Liver (tissue), 8 donors: ENCODE measurements at regions not wholly inside any gene's neighbourhood (a gene's known extent, or its start where the extent isn't known, plus 50 kb on each side); places are given as distances from the start of the nearest gene placed in this dataset.

ENCODE experiments used
- DNase-seq: peaks from one replicate; pipeline ENCODE4 v3.0.0-alpha.2; 2017; ENCODE audit warnings: low spot score
- H3K27ac ChIP-seq, 2 donors: one replicate each; pipeline ENCODE4 v1.7.0; 2013; ENCODE audit warnings: inconsistent platforms in 2 of 2, low read length in 2 of 2, control low read depth in 1 of 2, low read depth in 1 of 2, mild to moderate bottlenecking in 1 of 2
- H3K27me3 ChIP-seq, 4 donors: one replicate each; pipeline versions ENCODE4 v1.6.1 to v1.7.0; 2013; ENCODE audit warnings: low read length in 3 of 4, inconsistent platforms in 1 of 4, mild to moderate bottlenecking in 1 of 4, moderate library complexity in 1 of 4; ENCODE audit not compliant: control insufficient read depth in 4 of 4, insufficient read depth in 4 of 4
- H3K36me3 ChIP-seq, 4 donors: one replicate each; pipeline versions ENCODE4 v1.6.1 to v1.7.0; 2013; ENCODE audit warnings: low read length in 3 of 4, mild to moderate bottlenecking in 3 of 4, low read depth in 1 of 4, moderate library complexity in 1 of 4; ENCODE audit not compliant: control insufficient read depth in 4 of 4, insufficient read depth in 3 of 4
- H3K4me1 ChIP-seq, 4 donors: one replicate each; pipeline versions ENCODE4 v1.6.1 to v1.7.0; 2013; ENCODE audit warnings: low read length in 3 of 4, mild to moderate bottlenecking in 3 of 4, moderate library complexity in 1 of 4; ENCODE audit not compliant: control insufficient read depth in 4 of 4, insufficient read depth in 4 of 4
- H3K4me3 ChIP-seq, 3 donors: one replicate each; pipeline versions ENCODE4 v1.6.1 to v1.7.0; 2013; ENCODE audit warnings: low read length in 3 of 3, control low read depth in 1 of 3, low read depth in 1 of 3, mild to moderate bottlenecking in 1 of 3
- H3K9ac ChIP-seq, 2 donors: one replicate each; pipeline ENCODE4 v1.7.0; 2013; ENCODE audit warnings: low read length in 2 of 2, mild to moderate bottlenecking in 2 of 2, moderate library complexity in 2 of 2, control low read depth in 1 of 2, low read depth in 1 of 2
- H3K9me3 ChIP-seq, 4 donors: one replicate each; pipeline versions ENCODE4 v1.6.1 to v1.7.0; 2013; ENCODE audit warnings: low read length in 3 of 4; ENCODE audit not compliant: control insufficient read depth in 4 of 4
- EGR1 ChIP-seq, 2 donors: IDR thresholded peaks; 2 replicates each; pipeline ENCODE4 v1.6.1; 2016 to 2018; ENCODE audit warnings: antibody characterized with exemption in 2 of 2, low read depth in 2 of 2
- FOXA2 ChIP-seq: IDR thresholded peaks from 2 replicates; pipeline ENCODE4 v1.6.1; 2016; ENCODE audit warnings: antibody characterized with exemption
- GABPA ChIP-seq, 2 donors: IDR thresholded peaks in 1 of 2; conservative IDR thresholded peaks in 1 of 2; 2 replicates each; pipeline ENCODE4 v1.6.1; 2016; ENCODE audit warnings: antibody characterized with exemption in 2 of 2, mild to moderate bottlenecking in 1 of 2, moderate library complexity in 1 of 2
- HNF4A ChIP-seq, 2 donors: conservative IDR thresholded peaks; 2 replicates each; pipeline ENCODE4 v1.6.1; 2016; ENCODE audit warnings: antibody characterized with exemption in 2 of 2, mild to moderate bottlenecking in 2 of 2
- HNF4G ChIP-seq: IDR thresholded peaks from 2 replicates; pipeline ENCODE4 v1.6.1; 2016; ENCODE audit warnings: antibody characterized with exemption
- JUND ChIP-seq, 2 donors: IDR thresholded peaks; 2 replicates each; pipeline ENCODE4 v1.6.1; 2016; ENCODE audit warnings: antibody characterized with exemption in 2 of 2
- NR2F2 ChIP-seq: IDR thresholded peaks from 2 replicates; pipeline ENCODE4 v1.6.1; 2016; ENCODE audit warnings: antibody characterized with exemption
- RAD21 ChIP-seq, 2 donors: IDR thresholded peaks; 2 replicates each; pipeline ENCODE4 v1.6.1; 2016; ENCODE audit warnings: antibody characterized with exemption in 2 of 2, mild to moderate bottlenecking in 2 of 2
- RXRA ChIP-seq, 2 donors: IDR thresholded peaks; 2 replicates each; pipeline ENCODE4 v1.6.1; 2017 to 2018; ENCODE audit warnings: antibody characterized with exemption in 2 of 2, mild to moderate bottlenecking in 1 of 2
- SP1 ChIP-seq: IDR thresholded peaks from 2 replicates; pipeline ENCODE4 v1.6.1; 2018; ENCODE audit warnings: antibody characterized with exemption, mild to moderate bottlenecking
- TAF1 ChIP-seq: conservative IDR thresholded peaks from 2 replicates; pipeline ENCODE4 v1.6.1; 2016; ENCODE audit warnings: antibody characterized with exemption, mild to moderate bottlenecking
- YY1 ChIP-seq: IDR thresholded peaks from 2 replicates; pipeline ENCODE4 v1.6.1; 2016; ENCODE audit warnings: antibody characterized with exemption, mild to moderate bottlenecking
- WGBS: extraction: QIAGEN DNeasy Blood & Tissue Kit; methylation state at CpG from one replicate; pipeline ENCODE4 v1.1.7; 2013; 5-methylcytosine and 5-hydroxymethylcytosine counted together
- TF ChIP-seq, protein P1 (sequence below): IDR thresholded peaks from 2 replicates; pipeline ENCODE4 v1.6.1; 2016; ENCODE audit warnings: antibody characterized with exemption
- TF ChIP-seq, protein P2 (sequence below): fragments of 150-350 bp; IDR thresholded peaks from 2 replicates; pipeline ENCODE4 v1.5.1; 2017; ENCODE audit warnings: improper control_type of control experiment, low read depth, low read length; ENCODE audit not compliant: missing input control
- TF ChIP-seq, protein P3 (sequence below): IDR thresholded peaks from 2 replicates; pipeline ENCODE4 v1.6.1; 2016; ENCODE audit warnings: antibody characterized with exemption
- TF ChIP-seq, protein P4 (sequence below): IDR thresholded peaks from 2 replicates; pipeline ENCODE4 v1.6.1; 2016; ENCODE audit warnings: antibody characterized with exemption
- TF ChIP-seq, protein P5 (sequence below): IDR thresholded peaks from 2 replicates; pipeline ENCODE4 v1.6.1; 2016; ENCODE audit warnings: antibody characterized with exemption, mild to moderate bottlenecking
- donor health status: healthy.
- donor health status: healthy.
- donor health status: healthy.
- donor health status: healthy.
- donor health status: healthy.

DNA sequence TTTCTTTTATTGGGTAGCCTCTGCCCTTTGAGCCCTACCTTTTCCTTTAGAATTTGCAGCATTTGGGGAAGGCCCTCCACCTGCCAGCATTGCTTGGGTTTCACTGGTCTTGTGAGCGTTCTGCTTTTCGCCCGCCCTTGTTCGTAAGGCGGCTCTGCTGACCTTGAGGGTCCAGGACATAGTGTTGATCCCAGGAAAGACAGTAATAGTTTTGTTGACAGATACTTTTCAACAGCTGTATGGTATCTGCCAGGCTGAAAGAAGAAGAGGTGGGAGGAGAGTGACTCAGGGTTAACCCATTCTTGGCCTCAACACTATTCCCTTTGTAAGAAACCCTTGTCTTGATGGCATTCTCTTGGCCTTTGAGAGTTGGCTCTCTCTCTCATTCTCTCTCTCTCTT, 113.4 kb upstream of the SPAG17 start:
- Histone ChIP-seq H3K9me3 (no peaks in the 10 kb centered on the region), H3K9ac (no peak overlapping the region), H3K27ac (no peak overlapping the region), H3K4me3 (no peak overlapping the region), H3K4me1 (no peaks in the 10 kb centered on the region), H3K27me3 (no peaks in the 10 kb centered on the region), H3K36me3 (no peaks in the 10 kb centered on the region)
- TF ChIP-seq, protein P1, sequence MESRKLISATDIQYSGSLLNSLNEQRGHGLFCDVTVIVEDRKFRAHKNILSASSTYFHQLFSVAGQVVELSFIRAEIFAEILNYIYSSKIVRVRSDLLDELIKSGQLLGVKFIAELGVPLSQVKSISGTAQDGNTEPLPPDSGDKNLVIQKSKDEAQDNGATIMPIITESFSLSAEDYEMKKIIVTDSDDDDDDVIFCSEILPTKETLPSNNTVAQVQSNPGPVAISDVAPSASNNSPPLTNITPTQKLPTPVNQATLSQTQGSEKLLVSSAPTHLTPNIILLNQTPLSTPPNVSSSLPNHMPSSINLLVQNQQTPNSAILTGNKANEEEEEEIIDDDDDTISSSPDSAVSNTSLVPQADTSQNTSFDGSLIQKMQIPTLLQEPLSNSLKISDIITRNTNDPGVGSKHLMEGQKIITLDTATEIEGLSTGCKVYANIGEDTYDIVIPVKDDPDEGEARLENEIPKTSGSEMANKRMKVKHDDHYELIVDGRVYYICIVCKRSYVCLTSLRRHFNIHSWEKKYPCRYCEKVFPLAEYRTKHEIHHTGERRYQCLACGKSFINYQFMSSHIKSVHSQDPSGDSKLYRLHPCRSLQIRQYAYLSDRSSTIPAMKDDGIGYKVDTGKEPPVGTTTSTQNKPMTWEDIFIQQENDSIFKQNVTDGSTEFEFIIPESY = no peak
- no peak for TF ChIP-seq HNF4G
- TF ChIP-seq RXRA (IDR thresholded peaks at IDR 0.05) = no peak
- TF ChIP-seq JUND (IDR thresholded peaks at IDR 0.05) = no peak
- no peak for TF ChIP-seq YY1
- TF ChIP-seq, protein P2, sequence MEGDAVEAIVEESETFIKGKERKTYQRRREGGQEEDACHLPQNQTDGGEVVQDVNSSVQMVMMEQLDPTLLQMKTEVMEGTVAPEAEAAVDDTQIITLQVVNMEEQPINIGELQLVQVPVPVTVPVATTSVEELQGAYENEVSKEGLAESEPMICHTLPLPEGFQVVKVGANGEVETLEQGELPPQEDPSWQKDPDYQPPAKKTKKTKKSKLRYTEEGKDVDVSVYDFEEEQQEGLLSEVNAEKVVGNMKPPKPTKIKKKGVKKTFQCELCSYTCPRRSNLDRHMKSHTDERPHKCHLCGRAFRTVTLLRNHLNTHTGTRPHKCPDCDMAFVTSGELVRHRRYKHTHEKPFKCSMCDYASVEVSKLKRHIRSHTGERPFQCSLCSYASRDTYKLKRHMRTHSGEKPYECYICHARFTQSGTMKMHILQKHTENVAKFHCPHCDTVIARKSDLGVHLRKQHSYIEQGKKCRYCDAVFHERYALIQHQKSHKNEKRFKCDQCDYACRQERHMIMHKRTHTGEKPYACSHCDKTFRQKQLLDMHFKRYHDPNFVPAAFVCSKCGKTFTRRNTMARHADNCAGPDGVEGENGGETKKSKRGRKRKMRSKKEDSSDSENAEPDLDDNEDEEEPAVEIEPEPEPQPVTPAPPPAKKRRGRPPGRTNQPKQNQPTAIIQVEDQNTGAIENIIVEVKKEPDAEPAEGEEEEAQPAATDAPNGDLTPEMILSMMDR = no peak
- no peak for DNase-seq
- 94% methylated on average over 5 of the region's 5 CpGs for WGBS

DNA sequence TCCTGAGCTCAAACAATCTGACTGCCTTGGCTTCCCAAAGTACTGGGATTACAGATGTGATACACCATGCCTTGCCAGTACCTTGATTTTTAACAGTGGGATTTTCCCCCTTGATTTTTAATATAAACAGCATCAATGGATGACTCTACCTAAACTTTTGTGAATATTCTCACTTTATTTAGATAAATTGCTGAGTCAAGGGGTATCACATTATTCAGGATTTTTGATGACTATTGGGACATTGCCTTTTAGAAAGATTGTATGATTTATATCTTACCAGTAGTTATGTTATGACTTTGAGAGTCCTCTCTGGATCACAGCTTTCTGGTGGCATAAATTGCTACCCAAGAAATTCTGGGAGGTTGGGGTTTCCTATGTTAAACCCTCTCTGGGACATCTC, 112.5 kb upstream of the SPAG17 start:
- no peak overlapping the region for H3K9ac ChIP-seq
- no peaks in the 10 kb centered on the region for H3K27me3 ChIP-seq
- no peaks in the 10 kb centered on the region for H3K4me1 ChIP-seq
- DNase-seq = no peak
- H3K9me3 ChIP-seq = no peaks in the 10 kb centered on the region
- H3K4me3 ChIP-seq = no peak overlapping the region
- TF ChIP-seq NR2F2 = no peak
- no peak for TF ChIP-seq HNF4G
- TF ChIP-seq, protein P3, sequence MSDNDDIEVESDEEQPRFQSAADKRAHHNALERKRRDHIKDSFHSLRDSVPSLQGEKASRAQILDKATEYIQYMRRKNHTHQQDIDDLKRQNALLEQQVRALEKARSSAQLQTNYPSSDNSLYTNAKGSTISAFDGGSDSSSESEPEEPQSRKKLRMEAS = no peak
- TF ChIP-seq, protein P4, sequence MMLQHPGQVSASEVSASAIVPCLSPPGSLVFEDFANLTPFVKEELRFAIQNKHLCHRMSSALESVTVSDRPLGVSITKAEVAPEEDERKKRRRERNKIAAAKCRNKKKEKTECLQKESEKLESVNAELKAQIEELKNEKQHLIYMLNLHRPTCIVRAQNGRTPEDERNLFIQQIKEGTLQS = no peak
- TF ChIP-seq HNF4A (conservative IDR thresholded peaks at IDR 0.05) = no peak
- no peak for TF ChIP-seq GABPA (IDR thresholded peaks at IDR 0.05 in 1 of 2, conservative IDR thresholded peaks at IDR 0.05 in 1 of 2)
- TF ChIP-seq, protein P5, sequence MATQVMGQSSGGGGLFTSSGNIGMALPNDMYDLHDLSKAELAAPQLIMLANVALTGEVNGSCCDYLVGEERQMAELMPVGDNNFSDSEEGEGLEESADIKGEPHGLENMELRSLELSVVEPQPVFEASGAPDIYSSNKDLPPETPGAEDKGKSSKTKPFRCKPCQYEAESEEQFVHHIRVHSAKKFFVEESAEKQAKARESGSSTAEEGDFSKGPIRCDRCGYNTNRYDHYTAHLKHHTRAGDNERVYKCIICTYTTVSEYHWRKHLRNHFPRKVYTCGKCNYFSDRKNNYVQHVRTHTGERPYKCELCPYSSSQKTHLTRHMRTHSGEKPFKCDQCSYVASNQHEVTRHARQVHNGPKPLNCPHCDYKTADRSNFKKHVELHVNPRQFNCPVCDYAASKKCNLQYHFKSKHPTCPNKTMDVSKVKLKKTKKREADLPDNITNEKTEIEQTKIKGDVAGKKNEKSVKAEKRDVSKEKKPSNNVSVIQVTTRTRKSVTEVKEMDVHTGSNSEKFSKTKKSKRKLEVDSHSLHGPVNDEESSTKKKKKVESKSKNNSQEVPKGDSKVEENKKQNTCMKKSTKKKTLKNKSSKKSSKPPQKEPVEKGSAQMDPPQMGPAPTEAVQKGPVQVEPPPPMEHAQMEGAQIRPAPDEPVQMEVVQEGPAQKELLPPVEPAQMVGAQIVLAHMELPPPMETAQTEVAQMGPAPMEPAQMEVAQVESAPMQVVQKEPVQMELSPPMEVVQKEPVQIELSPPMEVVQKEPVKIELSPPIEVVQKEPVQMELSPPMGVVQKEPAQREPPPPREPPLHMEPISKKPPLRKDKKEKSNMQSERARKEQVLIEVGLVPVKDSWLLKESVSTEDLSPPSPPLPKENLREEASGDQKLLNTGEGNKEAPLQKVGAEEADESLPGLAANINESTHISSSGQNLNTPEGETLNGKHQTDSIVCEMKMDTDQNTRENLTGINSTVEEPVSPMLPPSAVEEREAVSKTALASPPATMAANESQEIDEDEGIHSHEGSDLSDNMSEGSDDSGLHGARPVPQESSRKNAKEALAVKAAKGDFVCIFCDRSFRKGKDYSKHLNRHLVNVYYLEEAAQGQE = no peak
- no peak for TF ChIP-seq JUND (IDR thresholded peaks at IDR 0.05)
- TF ChIP-seq, protein P2 = no peak
- no peak for TF ChIP-seq RAD21 (IDR thresholded peaks at IDR 0.05)
- no peak for TF ChIP-seq TAF1
- no peak for TF ChIP-seq EGR1 (IDR thresholded peaks at IDR 0.05; ENCODE audit: low read depth in 2 of 2)
- TF ChIP-seq YY1 = no peak
- TF ChIP-seq FOXA2 = no peak
- TF ChIP-seq, protein P1 = no peak
- no peak for TF ChIP-seq SP1
- no peak overlapping the region for H3K27ac ChIP-seq
- no peaks in the 10 kb centered on the region for H3K36me3 ChIP-seq
